ENCODE measurements at regions not wholly inside any gene's neighbourhood (a gene's known extent, or its start where the extent isn't known, plus 50 kb on each side); places are given as distances from the start of the nearest gene placed in this dataset.

DNA sequence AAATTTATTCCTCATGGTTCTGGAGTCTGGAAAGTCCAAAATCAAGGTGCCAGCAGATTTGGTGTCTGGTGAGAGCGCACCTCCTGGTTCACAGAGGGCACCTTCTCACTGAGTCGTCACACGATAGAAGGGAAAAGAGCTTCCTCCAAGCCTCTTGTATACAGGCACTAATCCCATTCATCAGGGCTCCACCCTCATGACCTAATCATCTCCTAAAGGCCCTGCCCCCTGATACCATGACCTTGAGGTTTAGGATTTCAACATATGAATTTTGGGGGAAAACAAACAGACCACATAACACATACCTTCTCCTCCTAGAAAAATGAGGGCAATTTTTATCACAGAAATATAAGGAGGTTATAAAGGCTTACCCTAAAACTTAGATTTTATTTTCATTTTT, 88.0 kb upstream of the NFIA start:
- FAIRE-seq: peak; percentile 55
- no peak for TF ChIP-seq NRF1 (IDR thresholded peaks at IDR 0.05; ENCODE audit: low read depth, low read length)
- TF ChIP-seq CHD1 (IDR thresholded peaks at IDR 0.05; ENCODE audit: low read depth, low read length): no peak
- TF ChIP-seq, protein P1, sequence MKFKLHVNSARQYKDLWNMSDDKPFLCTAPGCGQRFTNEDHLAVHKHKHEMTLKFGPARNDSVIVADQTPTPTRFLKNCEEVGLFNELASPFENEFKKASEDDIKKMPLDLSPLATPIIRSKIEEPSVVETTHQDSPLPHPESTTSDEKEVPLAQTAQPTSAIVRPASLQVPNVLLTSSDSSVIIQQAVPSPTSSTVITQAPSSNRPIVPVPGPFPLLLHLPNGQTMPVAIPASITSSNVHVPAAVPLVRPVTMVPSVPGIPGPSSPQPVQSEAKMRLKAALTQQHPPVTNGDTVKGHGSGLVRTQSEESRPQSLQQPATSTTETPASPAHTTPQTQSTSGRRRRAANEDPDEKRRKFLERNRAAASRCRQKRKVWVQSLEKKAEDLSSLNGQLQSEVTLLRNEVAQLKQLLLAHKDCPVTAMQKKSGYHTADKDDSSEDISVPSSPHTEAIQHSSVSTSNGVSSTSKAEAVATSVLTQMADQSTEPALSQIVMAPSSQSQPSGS (IDR thresholded peaks at IDR 0.05; ENCODE audit: low read length): no peak
- TF ChIP-seq, protein P2, sequence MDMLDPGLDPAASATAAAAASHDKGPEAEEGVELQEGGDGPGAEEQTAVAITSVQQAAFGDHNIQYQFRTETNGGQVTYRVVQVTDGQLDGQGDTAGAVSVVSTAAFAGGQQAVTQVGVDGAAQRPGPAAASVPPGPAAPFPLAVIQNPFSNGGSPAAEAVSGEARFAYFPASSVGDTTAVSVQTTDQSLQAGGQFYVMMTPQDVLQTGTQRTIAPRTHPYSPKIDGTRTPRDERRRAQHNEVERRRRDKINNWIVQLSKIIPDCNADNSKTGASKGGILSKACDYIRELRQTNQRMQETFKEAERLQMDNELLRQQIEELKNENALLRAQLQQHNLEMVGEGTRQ (IDR thresholded peaks at IDR 0.05; ENCODE audit: low read length): no peak

More for the DNA sequence above, 88.0 kb upstream of the NFIA start:
- no peaks in the 10 kb centered on the region for H3K79me2 ChIP-seq (ENCODE audit: control insufficient read depth in 1 of 2, insufficient read depth in 2 of 2, low read length in 2 of 2)
- ChIA-PET CTCF (ENCODE audit: partially characterized antibody) (interaction anchor here (2.0 kb wide), 1 partner anchor 15 kb away, joined by 11 read pairs; no protein-coding TSS in a partner anchor), POLR2A (ENCODE audit: partially characterized antibody) (no interaction called here)
- H2BK15ac ChIP-seq (ENCODE audit: low read length): no peak overlapping the region
- no peak overlapping the region for H2BK20ac ChIP-seq (ENCODE audit: low read length)
- DNase-seq (ENCODE audit: low read depth in 1 of 2, low spot score in 2 of 2): no peak
- no peak overlapping the region for H3K9ac ChIP-seq (replicated peaks in 1 of 4; ENCODE audit: extremely low read depth in 1 of 4, low read depth in 3 of 4, low read length in 3 of 4)
- no peak overlapping the region for H4K91ac ChIP-seq (replicated peaks; ENCODE audit: insufficient read length, low read length)
- H3K4me1 ChIP-seq (replicated peaks in 1 of 4; ENCODE audit: control insufficient read depth in 3 of 4, insufficient read depth in 4 of 4, low read length in 3 of 4): peaks cover 0 to 3% (median 0%) of the 10 kb centered on the region in 4 experiments; a peak in 1 of 7 replicates
- H3K27me3 ChIP-seq (replicated peaks in 1 of 4; ENCODE audit: control insufficient read depth in 3 of 4, extremely low read depth in 1 of 4, insufficient read depth in 3 of 4, low read length in 3 of 4): no peaks in the 10 kb centered on the region
- no peak overlapping the region for H2AK5ac ChIP-seq (ENCODE audit: low read depth, low read length)
- no peaks in the 10 kb centered on the region for H3K79me1 ChIP-seq (ENCODE audit: low read depth, low read length)
- H3K4me3 ChIP-seq (ENCODE audit: extremely low read depth in 1 of 4, insufficient read depth in 2 of 4, low read depth in 3 of 4, low read length in 4 of 4): no peak overlapping the region
- WGBS, 2 experiments (ENCODE audit: extremely low coverage in 1 of 2, insufficient coverage in 1 of 2, insufficient read length in 1 of 2, insufficient replicate concordance in 2 of 2, low coverage in 1 of 2, low lambda C conversion rate in 2 of 2, missing lambda C conversion rate in 1 of 2): 77% methylated on average over 3 of the region's 3 CpGs; no CpG with 5 or more reads in 1 of the 2 experiments
- H4K5ac ChIP-seq (ENCODE audit: insufficient read length, low read depth, low read length): no peak overlapping the region
- H4K20me1 ChIP-seq (replicated peaks in 1 of 2; ENCODE audit: control insufficient read depth in 1 of 2, insufficient read depth in 2 of 2, low read length in 2 of 2): no peaks in the 10 kb centered on the region
- H4K8ac ChIP-seq (ENCODE audit: extremely low read depth, insufficient read depth, low read length): no peak overlapping the region
- H3K56ac ChIP-seq (replicated peaks; ENCODE audit: insufficient read length, low read depth, low read length): no peak overlapping the region
- no peak overlapping the region for H3K4me2 ChIP-seq (ENCODE audit: insufficient read depth in 1 of 2, low read depth in 2 of 2, low read length in 2 of 2)
- no peak overlapping the region for H2BK5ac ChIP-seq (ENCODE audit: low read depth, low read length)
- no peaks in the 10 kb centered on the region for H3K23me2 ChIP-seq (ENCODE audit: low read depth, low read length)
- H2AFZ ChIP-seq (ENCODE audit: low read length): no peak overlapping the region
- no peaks in the 10 kb centered on the region for H3K36me3 ChIP-seq (ENCODE audit: control insufficient read depth in 2 of 4, insufficient read depth in 4 of 4, low read length in 3 of 4)
- H2BK12ac ChIP-seq (ENCODE audit: low read depth, low read length): no peak overlapping the region
- no peak overlapping the region; the same call in 1 of the 2 replicates for H3K18ac ChIP-seq (ENCODE audit: extremely low read depth, low read length)
- no peaks in the 10 kb centered on the region for H3K9me3 ChIP-seq (ENCODE audit: insufficient read depth in 2 of 2, low read depth in 1 of 2, low read length in 1 of 2)
- H3K27ac ChIP-seq (ENCODE audit: low read depth, low read length): no peak overlapping the region
- no peak overlapping the region for H3K14ac ChIP-seq (ENCODE audit: insufficient read length)
- H3K4ac ChIP-seq (replicated peaks; ENCODE audit: insufficient read length, low read depth, low read length): no peak overlapping the region
- no peak overlapping the region for H3K23ac ChIP-seq (ENCODE audit: insufficient read length)
- H2BK120ac ChIP-seq (replicated peaks; ENCODE audit: low read depth, low read length): no peak overlapping the region
